IMR-90 (cell line): ENCODE measurements at regions not wholly inside any gene's neighbourhood (a gene's known extent, or its start where the extent isn't known, plus 50 kb on each side); places are given as distances from the start of the nearest gene placed in this dataset.

Experiments
- ATAC-seq: fragments of 200-7000 bp; cut with Tn5 transposase; 2 replicates; pipeline ENCODE4 v1.9.1; 2020; ENCODE audit warnings: low read depth, mild to moderate bottlenecking, moderate library complexity
- BruUV-seq: library from RNA; stranded (reverse); fragments of 400-500 nt; replicated peaks from 2 replicates; lab custom pipeline; 2021; lab: Mats Ljungman, UMichigan
- CTCF ChIA-PET: fragments of 300-600 bp; formaldehyde crosslinking; extraction: SDS; loops from one replicate; lab custom pipeline; 2021; ENCODE audit warnings: antibody characterized with exemption; lab: Yijun Ruan, JAX
- POLR2A ChIA-PET: fragments of 300-600 bp; sonication (Branson Sonifier 250); formaldehyde crosslinking; loops from one replicate; lab custom pipeline; 2022; ENCODE audit warnings: antibody characterized with exemption; ENCODE audit not compliant: unreplicated experiment; lab: Charles Lee
- DNase-seq: peaks from one replicate; pipeline ENCODE4 v3.0.0; 2013
- H2AFZ ChIP-seq: replicated peaks from 2 replicates; pipeline ENCODE3; 2013; ENCODE audit warnings: low read length, mild to moderate bottlenecking; ENCODE audit not compliant: poor library complexity
- H2AK5ac ChIP-seq: 2 replicates; pipeline ENCODE4 v1.6.1; 2013; ENCODE audit warnings: low read depth, low read length, inconsistent platforms
- H2AK9ac ChIP-seq: replicated peaks from 2 replicates; pipeline ENCODE3; 2013; ENCODE audit warnings: mild to moderate bottlenecking, low read depth, low read length, moderate library complexity; ENCODE audit not compliant: poor library complexity
- H2BK120ac ChIP-seq: 2 replicates; pipeline ENCODE4 v1.6.1; 2013; ENCODE audit warnings: low read depth, low read length, inconsistent platforms
- H2BK15ac ChIP-seq: 3 replicates; pipeline ENCODE4 v1.6.1; 2013; ENCODE audit warnings: low read depth, low read length, inconsistent platforms
- H2BK20ac ChIP-seq: 2 replicates; pipeline ENCODE4 v1.6.1; 2013; ENCODE audit warnings: low read depth, mild to moderate bottlenecking, inconsistent platforms, low read length, moderate library complexity
- H2BK5ac ChIP-seq: 2 replicates; pipeline ENCODE4 v1.6.1; 2013; ENCODE audit warnings: mild to moderate bottlenecking, low read depth, low read length, inconsistent platforms; ENCODE audit not compliant: poor library complexity, severe bottlenecking
- H3K14ac ChIP-seq: replicated peaks from 2 replicates; pipeline ENCODE4 v1.6.1; 2013; ENCODE audit warnings: low read depth, low read length, inconsistent platforms
- H3K18ac ChIP-seq: 2 replicates; pipeline ENCODE4 v1.6.1; 2013; ENCODE audit warnings: low read depth, low read length, control low read depth
- H3K23ac ChIP-seq: 2 replicates; pipeline ENCODE4 v1.6.1; 2013; ENCODE audit warnings: low read depth, low read length, inconsistent platforms
- H3K27ac ChIP-seq: 2 replicates; pipeline ENCODE4 v1.5.1; 2013; ENCODE audit warnings: mild to moderate bottlenecking, control low read depth, low read length; ENCODE audit not compliant: insufficient read depth
- H3K27me3 ChIP-seq: 2 replicates; pipeline ENCODE4 v1.6.1; 2013; ENCODE audit warnings: low read length; ENCODE audit not compliant: control insufficient read depth, insufficient read depth
- H3K36me3 ChIP-seq: 2 replicates; pipeline ENCODE4 v1.6.1; 2013; ENCODE audit warnings: low read length, mixed read lengths; ENCODE audit not compliant: control insufficient read depth, insufficient read depth
- H3K4ac ChIP-seq: 2 replicates; pipeline ENCODE4 v1.6.1; 2013; ENCODE audit warnings: low read depth, low read length, inconsistent platforms
- H3K4me1 ChIP-seq: 2 replicates; pipeline ENCODE4 v1.6.1; 2013; ENCODE audit warnings: low read length, mixed read lengths; ENCODE audit not compliant: control insufficient read depth, insufficient read depth
- H3K4me2 ChIP-seq: 2 replicates; pipeline ENCODE4 v1.6.1; 2013; ENCODE audit warnings: low read depth, mild to moderate bottlenecking, control low read depth, low read length, moderate library complexity
- H3K4me3 ChIP-seq: 2 replicates; pipeline ENCODE4 v1.5.1; 2013; ENCODE audit warnings: low read depth, mild to moderate bottlenecking, control low read depth, low read length, moderate library complexity; ENCODE audit not compliant: insufficient read depth
- H3K56ac ChIP-seq: 2 replicates; pipeline ENCODE4 v1.6.1; 2013; ENCODE audit warnings: low read length, inconsistent platforms; ENCODE audit not compliant: insufficient read depth; ENCODE audit errors: extremely low read depth
- H3K79me1 ChIP-seq, 2 experiments: 2 replicates each; pipeline ENCODE4 v1.6.1; 2013; ENCODE audit warnings: low read length in 2 of 2, inconsistent platforms in 1 of 2, low read depth in 1 of 2
- H3K9ac ChIP-seq: 2 replicates; pipeline ENCODE4 v1.6.1; 2013; ENCODE audit warnings: low read depth, low read length, control low read depth
- H3K9me1 ChIP-seq: 2 replicates; pipeline ENCODE4 v1.6.1; 2013; ENCODE audit warnings: low read length, inconsistent platforms; ENCODE audit not compliant: insufficient read depth
- H3K9me3 ChIP-seq: 2 replicates; pipeline ENCODE4 v1.6.1; 2013; ENCODE audit warnings: low read length; ENCODE audit not compliant: control insufficient read depth, insufficient read depth
- H4K20me1 ChIP-seq: 2 replicates; pipeline ENCODE4 v1.6.1; 2013; ENCODE audit warnings: low read length, inconsistent platforms; ENCODE audit not compliant: insufficient read depth
- H4K5ac ChIP-seq: 2 replicates; pipeline ENCODE4 v1.6.1; 2013; ENCODE audit warnings: mild to moderate bottlenecking, low read depth, low read length, control low read depth
- H4K8ac ChIP-seq, 2 experiments: 2 replicates each; pipeline ENCODE4 v1.6.1; 2013; ENCODE audit warnings: low read depth in 2 of 2, low read length in 2 of 2, control low read depth in 1 of 2, inconsistent platforms in 1 of 2
- H4K91ac ChIP-seq: 2 replicates; pipeline ENCODE4 v1.6.1; 2013; ENCODE audit warnings: low read depth, low read length, inconsistent platforms; ENCODE audit not compliant: insufficient read depth
- BHLHE40 ChIP-seq: fragments of 150-350 bp; IDR thresholded peaks from 2 replicates; pipeline ENCODE4 v1.6.1; 2016; ENCODE audit warnings: mild to moderate bottlenecking, low read depth, low read length
- ELK1 ChIP-seq: fragments of 150-350 bp; IDR thresholded peaks from 2 replicates; pipeline ENCODE4 v1.6.1; 2016; ENCODE audit warnings: low read depth, mild to moderate bottlenecking, low read length, moderate library complexity, borderline replicate concordance
- FOS ChIP-seq: fragments of 150-350 bp; IDR thresholded peaks from 2 replicates; pipeline ENCODE4 v1.6.1; 2016; ENCODE audit warnings: low read depth, low read length
- MXI1 ChIP-seq: IDR thresholded peaks from 2 replicates; pipeline ENCODE4 v1.6.1; 2012; ENCODE audit warnings: low read depth, mild to moderate bottlenecking, low read length, moderate library complexity, borderline replicate concordance
- NFE2L2 ChIP-seq: fragments of 150-350 bp; IDR thresholded peaks from 2 replicates; pipeline ENCODE4 v1.6.1; 2016; ENCODE audit warnings: low read depth, mild to moderate bottlenecking, low read length
- RAD21 ChIP-seq: IDR thresholded peaks from 2 replicates; pipeline ENCODE4 v1.6.1; 2012; ENCODE audit warnings: low read length, improper control_type of control experiment
- WGBS, 2 experiments: methylation state at CpG; one replicate each; pipeline versions ENCODE4 v1.1.5 to v1.1.7; 2013; ENCODE audit warnings: missing lambda C conversion rate in 2 of 2; ENCODE audit not compliant: insufficient read length in 1 of 2; ENCODE audit errors: extremely low coverage in 2 of 2; 5-methylcytosine and 5-hydroxymethylcytosine counted together
- dilution Hi-C: fragments of 300-500 bp; cut with HindIII; formaldehyde crosslinking; loops from one replicate; pipeline ENCODE4 v1.14.3; 2018; ENCODE audit warnings: low sequenced_read_pairs; ENCODE audit not compliant: unreplicated experiment
- in situ Hi-C: fragments of 300-500 bp; cut with MboI; formaldehyde crosslinking; loops from 3 replicates; pipeline ENCODE4 v1.14.3; 2019; ENCODE audit warnings: low sequenced_read_pairs, inconsistent platforms, mixed read lengths
- intact Hi-C: fragments of 100-400 bp; cut with micrococcal nuclease; formaldehyde crosslinking; loops from 2 replicates; pipeline ENCODE4 v1.10.0; 2022
- TF ChIP-seq, protein P1 (sequence below): fragments of 150-350 bp; IDR thresholded peaks from 2 replicates; pipeline ENCODE4 v1.6.1; 2017; ENCODE audit warnings: mild to moderate bottlenecking, antibody characterized with exemption, low read length, low read depth

DNA sequence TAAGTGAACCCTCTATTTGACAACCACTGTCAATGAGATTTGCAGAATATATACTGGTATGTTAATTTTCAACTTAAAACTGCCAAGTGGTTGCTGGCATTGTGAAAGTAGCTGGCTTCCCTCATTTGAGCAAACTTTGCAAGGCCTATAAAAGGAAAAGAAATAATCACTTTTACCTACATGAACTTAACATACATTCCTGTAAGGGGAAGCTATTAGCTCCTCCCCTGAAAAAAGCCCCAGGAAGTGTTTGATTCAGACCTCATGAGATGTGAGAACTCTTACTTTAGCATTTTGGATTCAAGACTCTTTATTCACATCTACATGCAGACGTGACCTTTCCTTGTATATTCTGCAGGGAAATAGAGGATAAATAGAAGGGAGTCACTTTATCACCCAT is 175.6 kb downstream of the OTUD1 start:
- Histone ChIP-seq H3K27ac (no peak overlapping the region), H2AK5ac (no peak overlapping the region), H3K79me1 (no peaks in the 10 kb centered on the region), H2BK20ac (no peak overlapping the region), H4K5ac (no peak overlapping the region), H2BK5ac (no peak overlapping the region), H3K27me3 (no peaks in the 10 kb centered on the region), H3K36me3 (no peaks in the 10 kb centered on the region), H4K91ac (no peak overlapping the region), H3K4me1 (no peaks in the 10 kb centered on the region), H3K4me2 (no peak overlapping the region), H3K4ac (no peak overlapping the region), H3K23ac (no peak overlapping the region), H3K4me3 (no peak overlapping the region), H3K9ac (no peak overlapping the region), H3K18ac (no peak overlapping the region), H2AFZ (no peak overlapping the region), H2AK9ac (no peak overlapping the region), H3K9me1 (no peaks in the 10 kb centered on the region), H3K14ac (no peak overlapping the region), H2BK120ac (no peak overlapping the region), H3K9me3 (peaks cover 16% of the 10 kb centered on the region), H3K56ac (no peak overlapping the region), H4K20me1 (no peaks in the 10 kb centered on the region), H2BK15ac (no peak overlapping the region), H4K8ac (no peak overlapping the region)
- in situ Hi-C loops (no loop called here), dilution Hi-C loops (no loop called here), intact Hi-C loops (no loop called here)
- BruUV-seq, result no TSS peak
- DNase-seq, result no peak
- CTCF ChIA-PET, result interaction anchor here (0.6 kb wide), 1 partner anchor 322 kb away, joined by 3 read pairs; no protein-coding TSS in a partner anchor
- no CpG with 5 or more reads among the region's 1 CpG for whole genome bisulfite sequencing, 2 experiments
- no peak for ATAC-seq
- TF ChIP-seq RAD21 (no peak), BHLHE40 (no peak), ELK1 (no peak), NFE2L2 (no peak), FOS (no peak), MXI1 (no peak)
- TF ChIP-seq, protein P1, sequence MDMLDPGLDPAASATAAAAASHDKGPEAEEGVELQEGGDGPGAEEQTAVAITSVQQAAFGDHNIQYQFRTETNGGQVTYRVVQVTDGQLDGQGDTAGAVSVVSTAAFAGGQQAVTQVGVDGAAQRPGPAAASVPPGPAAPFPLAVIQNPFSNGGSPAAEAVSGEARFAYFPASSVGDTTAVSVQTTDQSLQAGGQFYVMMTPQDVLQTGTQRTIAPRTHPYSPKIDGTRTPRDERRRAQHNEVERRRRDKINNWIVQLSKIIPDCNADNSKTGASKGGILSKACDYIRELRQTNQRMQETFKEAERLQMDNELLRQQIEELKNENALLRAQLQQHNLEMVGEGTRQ, result no peak
- POLR2A ChIA-PET, result no interaction called here
